ENCODE measurements at regions not wholly inside any gene's neighbourhood (a gene's known extent, or its start where the extent isn't known, plus 50 kb on each side); places are given as distances from the start of the nearest gene placed in this dataset.

DNA sequence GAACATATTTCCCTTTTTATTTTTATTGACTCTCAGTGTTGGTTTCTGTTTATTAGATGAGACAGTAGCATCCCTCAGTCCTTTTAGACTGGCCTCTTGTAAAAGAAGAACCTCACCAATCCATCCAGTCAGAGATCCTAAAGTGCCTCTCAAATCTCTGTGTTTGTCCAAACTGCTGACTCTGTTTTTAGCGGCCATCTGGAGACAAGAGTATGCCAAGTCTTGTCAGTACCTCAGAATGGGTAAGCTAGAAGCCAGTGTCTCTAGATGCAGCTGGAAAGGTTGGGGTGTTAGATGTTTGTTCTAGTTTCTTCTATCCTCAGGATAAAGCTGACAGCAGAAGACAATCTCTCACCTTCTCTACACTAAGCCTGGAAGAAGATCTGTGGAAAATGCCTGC lies 537.7 kb upstream of the ZNF385D start:
- no peak overlapping the region for H2AFZ ChIP-seq (ENCODE audit: low read length)
- no peak for DNase-seq
- no peak overlapping the region for H3K27ac ChIP-seq (ENCODE audit: insufficient read length, low read depth, low read length)

More for the DNA sequence above, 537.7 kb upstream of the ZNF385D start:
- no CpG with 5 or more reads among the region's 1 CpG for whole genome bisulfite sequencing (ENCODE audit: extremely low coverage, insufficient read length, low lambda C conversion rate)
- Histone ChIP-seq H4K8ac (replicated peaks; ENCODE audit: insufficient read length, low read depth, low read length) (no peak overlapping the region), H4K5ac (ENCODE audit: insufficient read length, low read depth, low read length) (no peak overlapping the region), H3K23ac (ENCODE audit: insufficient read length, low read depth, low read length) (no peak overlapping the region), H3K4me2 (ENCODE audit: insufficient read depth, insufficient read length, low read length) (no peak overlapping the region), H3K23me2 (ENCODE audit: insufficient read length, low read depth, low read length, poor library complexity, severe bottlenecking) (no peaks in the 10 kb centered on the region), H3K4me1 (ENCODE audit: insufficient read depth, low read length) (no peaks in the 10 kb centered on the region), H3T11ph (ENCODE audit: low read length) (no peak overlapping the region), H3K14ac (ENCODE audit: insufficient read depth, low read length) (no peak overlapping the region), H4K20me1 (ENCODE audit: control insufficient read depth, insufficient read depth, insufficient read length) (no peaks in the 10 kb centered on the region), H2BK12ac (ENCODE audit: insufficient read length, low read depth, low read length) (no peak overlapping the region), H3K4ac (ENCODE audit: low read depth, low read length) (no peak overlapping the region), H3K27me3 (ENCODE audit: insufficient read depth, low read length) (no peaks in the 10 kb centered on the region), H3K9me3 (ENCODE audit: control insufficient read depth, low read depth, low read length) (no peaks in the 10 kb centered on the region), H3K9ac (ENCODE audit: extremely low read depth, insufficient read length, low read length) (no peak overlapping the region), H2AK5ac (ENCODE audit: insufficient read length, low read length) (no peak overlapping the region), H3K18ac (ENCODE audit: insufficient read length, low read depth, low read length) (no peak overlapping the region), H2BK15ac (ENCODE audit: low read depth, low read length) (no peak overlapping the region), H2BK120ac (ENCODE audit: low read depth, low read length, poor library complexity, severe bottlenecking) (no peak overlapping the region), H4K91ac (ENCODE audit: insufficient read length, low read depth, low read length) (no peak overlapping the region), H3K56ac (ENCODE audit: insufficient read length, low read depth, low read length) (no peak overlapping the region), H2BK20ac (ENCODE audit: low read depth, low read length, poor library complexity, severe bottlenecking) (no peak overlapping the region), H3K79me1 (ENCODE audit: insufficient read depth, low read depth, low read length, poor library complexity, severe bottlenecking) (no peaks in the 10 kb centered on the region), H3K79me2 (ENCODE audit: insufficient read depth, low read length) (no peaks in the 10 kb centered on the region), H2BK5ac (ENCODE audit: insufficient read length, low read length) (no peak overlapping the region)
- peaks cover 4 to 8% of the 10 kb centered on the region in 2 experiments for H3K4me1 Mint-ChIP-seq
- TF ChIP-seq, protein P1, sequence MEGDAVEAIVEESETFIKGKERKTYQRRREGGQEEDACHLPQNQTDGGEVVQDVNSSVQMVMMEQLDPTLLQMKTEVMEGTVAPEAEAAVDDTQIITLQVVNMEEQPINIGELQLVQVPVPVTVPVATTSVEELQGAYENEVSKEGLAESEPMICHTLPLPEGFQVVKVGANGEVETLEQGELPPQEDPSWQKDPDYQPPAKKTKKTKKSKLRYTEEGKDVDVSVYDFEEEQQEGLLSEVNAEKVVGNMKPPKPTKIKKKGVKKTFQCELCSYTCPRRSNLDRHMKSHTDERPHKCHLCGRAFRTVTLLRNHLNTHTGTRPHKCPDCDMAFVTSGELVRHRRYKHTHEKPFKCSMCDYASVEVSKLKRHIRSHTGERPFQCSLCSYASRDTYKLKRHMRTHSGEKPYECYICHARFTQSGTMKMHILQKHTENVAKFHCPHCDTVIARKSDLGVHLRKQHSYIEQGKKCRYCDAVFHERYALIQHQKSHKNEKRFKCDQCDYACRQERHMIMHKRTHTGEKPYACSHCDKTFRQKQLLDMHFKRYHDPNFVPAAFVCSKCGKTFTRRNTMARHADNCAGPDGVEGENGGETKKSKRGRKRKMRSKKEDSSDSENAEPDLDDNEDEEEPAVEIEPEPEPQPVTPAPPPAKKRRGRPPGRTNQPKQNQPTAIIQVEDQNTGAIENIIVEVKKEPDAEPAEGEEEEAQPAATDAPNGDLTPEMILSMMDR (conservative IDR thresholded peaks at IDR 0.05), result no peak
- no peak overlapping the region for H3K4me3 Mint-ChIP-seq
- no peak overlapping the region for H3K27ac Mint-ChIP-seq
- no peaks in the 10 kb centered on the region for H3K9me3 Mint-ChIP-seq
- no peaks in the 10 kb centered on the region for H3K36me3 Mint-ChIP-seq (ENCODE audit: insufficient read depth in 1 of 3, low read depth in 3 of 3)
- no peaks in the 10 kb centered on the region for H3K27me3 Mint-ChIP-seq (ENCODE audit: low read depth)
